HFFc6 (cell line): ENCODE measurements at regions not wholly inside any gene's neighbourhood (a gene's known extent, or its start where the extent isn't known, plus 50 kb on each side); places are given as distances from the start of the nearest gene placed in this dataset.

ENCODE experiments used
- DNase-seq: peaks from one replicate; pipeline ENCODE4 v3.0.0-alpha.2; 2018
- H3K27ac Mint-ChIP-seq: 2 replicates; pipeline ENCODE4 v1.8.0; 2020; ENCODE audit warnings: mild to moderate bottlenecking, mixed read lengths
- H3K27me3 Mint-ChIP-seq: 2 replicates; pipeline ENCODE4 v1.8.0; 2021; ENCODE audit warnings: mild to moderate bottlenecking, moderate library complexity, mixed read lengths; ENCODE audit not compliant: insufficient read depth
- H3K36me3 Mint-ChIP-seq: 2 replicates; pipeline ENCODE4 v1.8.0; 2021; ENCODE audit warnings: low read depth, mixed read lengths
- H3K4me1 Mint-ChIP-seq: 2 replicates; pipeline ENCODE4 v1.8.0; 2020; ENCODE audit warnings: low read depth, mixed read lengths
- H3K4me3 Mint-ChIP-seq: 2 replicates; pipeline ENCODE4 v1.8.0; 2020; ENCODE audit warnings: mild to moderate bottlenecking, moderate library complexity, mixed read lengths
- H3K9me3 Mint-ChIP-seq: 2 replicates; pipeline ENCODE4 v1.8.0; 2020; ENCODE audit warnings: mild to moderate bottlenecking, mixed read lengths
- CTCF ChIP-seq: fragments of 200-600 bp; sonication (generic); IDR thresholded peaks from 2 replicates; pipeline ENCODE4 v1.5.0; 2021; ENCODE audit warnings: antibody characterized with exemption, mild to moderate bottlenecking

GRCh38 chr2:182573553-182573952 lies 142.5 kb upstream of the DNAJC10 start:
- no peaks in the 10 kb centered on the region for H3K36me3 Mint-ChIP-seq
- H3K4me1 Mint-ChIP-seq = no peaks in the 10 kb centered on the region
- H3K4me3 Mint-ChIP-seq = no peak overlapping the region
- no peaks in the 10 kb centered on the region for H3K9me3 Mint-ChIP-seq
- no peaks in the 10 kb centered on the region; the same call in 1 of the 2 replicates for H3K27me3 Mint-ChIP-seq
- no peak for TF ChIP-seq CTCF
- H3K27ac Mint-ChIP-seq = no peak overlapping the region
- no peak for DNase-seq

- no peak overlapping the region for H3K27ac Mint-ChIP-seq
- no peaks in the 10 kb centered on the region for H3K9me3 Mint-ChIP-seq
- H3K27me3 Mint-ChIP-seq = no peaks in the 10 kb centered on the region; the same call in 1 of the 2 replicates
- no peak overlapping the region for H3K4me3 Mint-ChIP-seq
- TF ChIP-seq CTCF = no peak
- peaks cover 6% of the 10 kb centered on the region for H3K4me1 Mint-ChIP-seq
- DNase-seq = no peak
- H3K36me3 Mint-ChIP-seq = no peaks in the 10 kb centered on the region
These were observed 138.2 kb upstream of the DNAJC10 start for GRCh38 chr2:182577816-182578215.

- Mint-ChIP-seq H3K4me1 (peaks cover 10% of the 10 kb centered on the region), H3K36me3 (no peaks in the 10 kb centered on the region), H3K27me3 (no peaks in the 10 kb centered on the region; the same call in 1 of the 2 replicates), H3K4me3 (no peak overlapping the region), H3K9me3 (no peaks in the 10 kb centered on the region), H3K27ac (no peak overlapping the region)
- no peak for DNase-seq
- TF ChIP-seq CTCF = no peak
These were observed 134.7 kb upstream of the DNAJC10 start for GRCh38 chr2:182581196-182581935.

- Mint-ChIP-seq H3K36me3 (no peaks in the 10 kb centered on the region), H3K27me3 (no peaks in the 10 kb centered on the region; the same call in 1 of the 2 replicates), H3K4me1 (peaks cover 38% of the 10 kb centered on the region), H3K9me3 (no peaks in the 10 kb centered on the region), H3K4me3 (no peak overlapping the region), H3K27ac (no peak overlapping the region)
- DNase-seq = no peak
- TF ChIP-seq CTCF = no peak
These were observed 131.6 kb upstream of the DNAJC10 start for GRCh38 chr2:182584462-182584861.

GRCh38 chr2:182585001-182585400 lies 131.1 kb upstream of the DNAJC10 start:
- H3K4me1 Mint-ChIP-seq = peaks cover 39% of the 10 kb centered on the region
- no peaks in the 10 kb centered on the region for H3K36me3 Mint-ChIP-seq
- TF ChIP-seq CTCF = no peak
- no peaks in the 10 kb centered on the region; the same call in 1 of the 2 replicates for H3K27me3 Mint-ChIP-seq
- H3K27ac Mint-ChIP-seq = no peak overlapping the region
- no peak for DNase-seq
- no peaks in the 10 kb centered on the region for H3K9me3 Mint-ChIP-seq
- no peak overlapping the region for H3K4me3 Mint-ChIP-seq
